ENCODE measurements at regions not wholly inside any gene's neighbourhood (a gene's known extent, or its start where the extent isn't known, plus 50 kb on each side); places are given as distances from the start of the nearest gene placed in this dataset.
"Not testable (repeated sequence)": the region's sequence is repeated elsewhere in the genome, so short reads cannot be mapped to it uniquely, and the experiment has no call there.

- no peak for DNase-seq (ENCODE audit: low read depth, low spot score)
Observed at GRCh38 chr1:60742339-60742738, 340.0 kb upstream of the NFIA start.

- no peak for DNase-seq (ENCODE audit: low read depth, low spot score)
Observed at GRCh38 chr1:60740154-60740553, 342.2 kb upstream of the NFIA start.

GRCh38 chr1:60739729-60740128, 342.6 kb upstream of the NFIA start:
- no peak for DNase-seq (ENCODE audit: low read depth, low spot score)

- DNase-seq (ENCODE audit: low read depth, low spot score): no peak
Observed at GRCh38 chr1:60732977-60733401, 349.4 kb upstream of the NFIA start.

GRCh38 chr1:60731321-60731720, 351.0 kb upstream of the NFIA start:
- DNase-seq (ENCODE audit: low read depth, low spot score): no peak

GRCh38 chr1:60727552-60727951, 354.8 kb upstream of the NFIA start:
- DNase-seq (ENCODE audit: low read depth, low spot score): no peak

- DNase-seq (ENCODE audit: low read depth, low spot score): no peak
Observed at GRCh38 chr1:60716472-60716871, 365.9 kb upstream of the NFIA start.

- DNase-seq (ENCODE audit: low read depth, low spot score): no peak
Observed at GRCh38 chr1:60715970-60716369, 366.4 kb upstream of the NFIA start.

- DNase-seq (ENCODE audit: low read depth, low spot score): no peak
Observed at GRCh38 chr1:60709426-60709825, 372.9 kb upstream of the NFIA start.

GRCh38 chr1:60705026-60705425, 377.3 kb upstream of the NFIA start:
- no peak for DNase-seq (ENCODE audit: low read depth, low spot score)

GRCh38 chr1:60703155-60703554, 379.2 kb upstream of the NFIA start:
- no peak for DNase-seq (ENCODE audit: low read depth, low spot score)

GRCh38 chr1:60699325-60699724, 383.0 kb upstream of the NFIA start:
- DNase-seq (ENCODE audit: low read depth, low spot score): no peak

GRCh38 chr1:60697204-60697994, 385.0 kb upstream of the NFIA start:
- DNase-seq (ENCODE audit: low read depth, low spot score): no peak

- DNase-seq (ENCODE audit: low read depth, low spot score): no peak
Observed at GRCh38 chr1:60696512-60696911, 385.8 kb upstream of the NFIA start.

GRCh38 chr1:60695716-60696171, 386.6 kb upstream of the NFIA start:
- no peak for DNase-seq (ENCODE audit: low read depth, low spot score)

- DNase-seq (ENCODE audit: low read depth, low spot score): no peak
Observed at GRCh38 chr1:60694980-60695379, 387.4 kb upstream of the NFIA start.

- no peak for DNase-seq (ENCODE audit: low read depth, low spot score)
Observed at GRCh38 chr1:60692031-60692430, 390.3 kb upstream of the NFIA start.

- DNase-seq (ENCODE audit: low read depth, low spot score): not testable (repeated sequence)
Observed at GRCh38 chr1:60688221-60688620, 394.1 kb upstream of the NFIA start.

- no peak for DNase-seq (ENCODE audit: low read depth, low spot score)
Observed at GRCh38 chr1:60681095-60681860, 401.1 kb upstream of the NFIA start.

- no peak for DNase-seq (ENCODE audit: low read depth, low spot score)
Observed at GRCh38 chr1:60679524-60680375, 402.6 kb upstream of the NFIA start.

- no peak for DNase-seq (ENCODE audit: low read depth, low spot score)
Observed at GRCh38 chr1:60678802-60679201, 403.6 kb upstream of the NFIA start.

GRCh38 chr1:60678391-60678790, 404.0 kb upstream of the NFIA start:
- DNase-seq (ENCODE audit: low read depth, low spot score): no peak

All from brain pericyte (primary cell).